ENCODE measurements at regions not wholly inside any gene's neighbourhood (a gene's known extent, or its start where the extent isn't known, plus 50 kb on each side); places are given as distances from the start of the nearest gene placed in this dataset.

DNA sequence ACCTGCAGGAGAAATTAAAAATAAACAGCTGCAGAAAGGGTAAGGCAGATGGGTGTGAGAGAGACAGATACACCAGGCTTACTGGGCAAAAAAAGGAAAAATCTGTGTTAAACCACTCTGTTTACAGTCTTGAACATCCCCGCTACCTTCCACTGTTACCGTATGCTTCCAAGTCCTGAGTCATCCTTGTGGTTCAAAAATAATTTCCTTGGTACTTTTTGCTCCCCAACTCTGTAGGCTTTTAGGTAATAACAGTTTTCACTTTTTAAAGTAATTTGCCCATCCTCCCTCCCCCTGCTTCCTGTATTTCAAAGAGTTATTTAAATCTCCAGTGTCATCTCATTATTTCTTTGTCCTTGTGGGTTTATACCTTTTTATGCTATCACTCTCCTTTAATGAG lies 210.1 kb upstream of the FAT4 start:
- Histone ChIP-seq H3K4me1 (replicated peaks in 1 of 2; ENCODE audit: control insufficient read depth in 2 of 2, insufficient read depth in 2 of 2, low read length in 2 of 2) (no peaks in the 10 kb centered on the region), H3K9me1 (ENCODE audit: control insufficient read depth, insufficient read depth, low read length) (no peaks in the 10 kb centered on the region), H3K27me3 (ENCODE audit: control insufficient read depth in 2 of 2, insufficient read depth in 2 of 2, low read length in 2 of 2) (no peaks in the 10 kb centered on the region), H3K27ac (ENCODE audit: extremely low read depth, low read depth, low read length) (no peak overlapping the region), H3K9me3 (replicated peaks; ENCODE audit: control insufficient read depth, insufficient read depth, low read depth, low read length) (no peaks in the 10 kb centered on the region), H3K4me2 (ENCODE audit: insufficient read depth, low read length) (no peak overlapping the region), H3K4me3 (no peak overlapping the region), H3K79me2 (ENCODE audit: control insufficient read depth, insufficient read depth, low read length) (no peaks in the 10 kb centered on the region), H2AFZ (ENCODE audit: low read depth, low read length) (no peak overlapping the region), H3K36me3 (ENCODE audit: control insufficient read depth, insufficient read depth, low read length) (no peaks in the 10 kb centered on the region), H4K20me1 (replicated peaks; ENCODE audit: control insufficient read depth, insufficient read depth, low read length) (no peaks in the 10 kb centered on the region), H3K9ac (ENCODE audit: insufficient read depth in 1 of 2, low read depth in 2 of 2, low read length in 2 of 2) (no peak overlapping the region)
- no TSS peak for BruUV-seq (replicated peaks)
- intact Hi-C loops (cut with micrococcal nuclease) (no loop called here), in situ Hi-C loops (cut with MboI) (no loop called here)
- DNase-seq (ENCODE audit: extremely low read depth in 1 of 4, low spot score in 3 of 4) = no peak
- ChIA-PET CTCF (ENCODE audit: low intra/inter-chr PET ratio) (no interaction called here), POLR2A (no interaction called here)
- 0% methylated on average over 2 of the region's 2 CpGs for whole genome bisulfite sequencing (ENCODE audit: insufficient coverage, low coverage, missing lambda C conversion rate)
- no peak for FAIRE-seq
- ATAC-seq = no peak
- TF ChIP-seq RHOXF2B (CRISPR knock-in tag; conservative IDR thresholded peaks at IDR 0.05) = no peak
- no peak for TF ChIP-seq ZHX1 (conservative IDR thresholded peaks at IDR 0.05; ENCODE audit: low read length)
- TF ChIP-seq RAD21 (CRISPR knock-in tag; conservative IDR thresholded peaks at IDR 0.05 in 1 of 2, IDR thresholded peaks at IDR 0.05 in 1 of 2) = no peak
- TF ChIP-seq, protein P1, sequence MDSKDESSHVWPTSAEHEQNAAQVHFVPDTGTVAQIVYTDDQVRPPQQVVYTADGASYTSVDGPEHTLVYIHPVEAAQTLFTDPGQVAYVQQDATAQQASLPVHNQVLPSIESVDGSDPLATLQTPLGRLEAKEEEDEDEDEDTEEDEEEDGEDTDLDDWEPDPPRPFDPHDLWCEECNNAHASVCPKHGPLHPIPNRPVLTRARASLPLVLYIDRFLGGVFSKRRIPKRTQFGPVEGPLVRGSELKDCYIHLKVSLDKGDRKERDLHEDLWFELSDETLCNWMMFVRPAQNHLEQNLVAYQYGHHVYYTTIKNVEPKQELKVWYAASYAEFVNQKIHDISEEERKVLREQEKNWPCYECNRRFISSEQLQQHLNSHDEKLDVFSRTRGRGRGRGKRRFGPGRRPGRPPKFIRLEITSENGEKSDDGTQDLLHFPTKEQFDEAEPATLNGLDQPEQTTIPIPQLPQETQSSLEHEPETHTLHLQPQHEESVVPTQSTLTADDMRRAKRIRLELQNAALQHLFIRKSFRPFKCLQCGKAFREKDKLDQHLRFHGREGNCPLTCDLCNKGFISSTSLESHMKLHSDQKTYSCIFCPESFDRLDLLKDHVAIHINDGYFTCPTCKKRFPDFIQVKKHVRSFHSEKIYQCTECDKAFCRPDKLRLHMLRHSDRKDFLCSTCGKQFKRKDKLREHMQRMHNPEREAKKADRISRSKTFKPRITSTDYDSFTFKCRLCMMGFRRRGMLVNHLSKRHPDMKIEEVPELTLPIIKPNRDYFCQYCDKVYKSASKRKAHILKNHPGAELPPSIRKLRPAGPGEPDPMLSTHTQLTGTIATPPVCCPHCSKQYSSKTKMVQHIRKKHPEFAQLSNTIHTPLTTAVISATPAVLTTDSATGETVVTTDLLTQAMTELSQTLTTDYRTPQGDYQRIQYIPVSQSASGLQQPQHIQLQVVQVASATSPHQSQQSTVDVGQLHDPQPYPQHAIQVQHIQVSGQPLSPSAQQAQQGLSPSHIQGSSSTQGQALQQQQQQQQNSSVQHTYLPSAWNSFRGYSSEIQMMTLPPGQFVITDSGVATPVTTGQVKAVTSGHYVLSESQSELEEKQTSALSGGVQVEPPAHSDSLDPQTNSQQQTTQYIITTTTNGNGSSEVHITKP (IDR thresholded peaks at IDR 0.05; ENCODE audit: partially characterized antibody) = no peak
- no peak for TF ChIP-seq ZNF347 (CRISPR knock-in tag; IDR thresholded peaks at IDR 0.05; ENCODE audit: low read depth)
- TF ChIP-seq TEAD1 (CRISPR knock-in tag; IDR thresholded peaks at IDR 0.05) = no peak
- TF ChIP-seq SP2 (IDR thresholded peaks at IDR 0.05; ENCODE audit: extremely low read depth, low read depth, low read length, poor library complexity, severe bottlenecking) = no peak
- TF ChIP-seq, protein P2, sequence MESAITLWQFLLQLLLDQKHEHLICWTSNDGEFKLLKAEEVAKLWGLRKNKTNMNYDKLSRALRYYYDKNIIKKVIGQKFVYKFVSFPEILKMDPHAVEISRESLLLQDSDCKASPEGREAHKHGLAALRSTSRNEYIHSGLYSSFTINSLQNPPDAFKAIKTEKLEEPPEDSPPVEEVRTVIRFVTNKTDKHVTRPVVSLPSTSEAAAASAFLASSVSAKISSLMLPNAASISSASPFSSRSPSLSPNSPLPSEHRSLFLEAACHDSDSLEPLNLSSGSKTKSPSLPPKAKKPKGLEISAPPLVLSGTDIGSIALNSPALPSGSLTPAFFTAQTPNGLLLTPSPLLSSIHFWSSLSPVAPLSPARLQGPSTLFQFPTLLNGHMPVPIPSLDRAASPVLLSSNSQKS (CRISPR knock-in tag; IDR thresholded peaks at IDR 0.05) = no peak
- TF ChIP-seq CLOCK (CRISPR knock-in tag; IDR thresholded peaks at IDR 0.05; ENCODE audit: borderline replicate concordance) = no peak
- TF ChIP-seq ATF3 (IDR thresholded peaks at IDR 0.05) = no peak
- TF ChIP-seq ATF3 (CRISPR knock-in tag; conservative IDR thresholded peaks at IDR 0.05) = no peak
